Endothelial cell of umbilical vein (primary cell): ENCODE measurements at regions not wholly inside any gene's neighbourhood (a gene's known extent, or its start where the extent isn't known, plus 50 kb on each side); places are given as distances from the start of the nearest gene placed in this dataset.

Source experiments
- BruUV-seq: library from RNA; stranded (reverse); fragments of 400-500 nt; replicated peaks from 2 replicates; lab custom pipeline; 2021; lab: Mats Ljungman, UMichigan
- CTCF ChIA-PET: fragments of 300-600, 350-600 bp; sonication (Branson Sonifier 250); formaldehyde crosslinking; loops from one replicate; lab custom pipeline; 2021; ENCODE audit warnings: antibody characterized with exemption, inconsistent platforms; lab: Charles Lee
- POLR2A ChIA-PET: fragments of 300-600, 350-600 bp; sonication (Branson Sonifier 250); formaldehyde crosslinking; loops from one replicate; lab custom pipeline; 2021; ENCODE audit warnings: antibody characterized with exemption, inconsistent platforms; lab: Charles Lee
- DNase-seq: peaks from one replicate; pipeline ENCODE4 v3.0.0-alpha.2; 2011; ENCODE audit warnings: low read depth, low spot score
- FAIRE-seq: peaks from 2 replicates; lab custom pipeline; 2011; peaks lifted over from hg19 to GRCh38; lab: Jason Lieb, UNC
- H2AFZ ChIP-seq: 2 replicates; pipeline ENCODE4 v1.6.0; 2012; ENCODE audit warnings: low read depth, low read length, control low read depth, inconsistent platforms
- H3K27ac ChIP-seq: 2 replicates; pipeline ENCODE4 v1.5.1; 2011; ENCODE audit warnings: low read depth, mild to moderate bottlenecking, control low read depth, low read length, moderate library complexity; ENCODE audit not compliant: insufficient read depth
- H3K27me3 ChIP-seq, 2 experiments: 2 replicates each; pipeline versions ENCODE4 v1.6.0 to v1.6.1; 2011; ENCODE audit warnings: low read length in 2 of 2, mixed read lengths in 1 of 2; ENCODE audit not compliant: control insufficient read depth in 2 of 2, insufficient read depth in 2 of 2
- H3K36me3 ChIP-seq, 2 experiments: 2 replicates in 1 of 2; 3 replicates in 1 of 2; pipeline ENCODE4 v1.5.1; 2011; ENCODE audit warnings: low read length in 2 of 2, mild to moderate bottlenecking in 1 of 2, moderate library complexity in 1 of 2; ENCODE audit not compliant: control insufficient read depth in 2 of 2, insufficient read depth in 2 of 2; ENCODE audit errors: extremely low read depth in 1 of 2
- H3K4me1 ChIP-seq: 3 replicates; pipeline ENCODE4 v1.5.1; 2011; ENCODE audit warnings: mild to moderate bottlenecking, low read length; ENCODE audit not compliant: control insufficient read depth, insufficient read depth; ENCODE audit errors: extremely low read depth
- H3K4me2 ChIP-seq: 2 replicates; pipeline ENCODE4 v1.6.1; 2011; ENCODE audit warnings: low read length, control low read depth, mixed read lengths; ENCODE audit not compliant: insufficient read depth
- H3K4me3 ChIP-seq, 3 experiments: fragments of 200-600 bp in 1 of 3; sonication (generic), shearing (Covaris generic) in 1 of 3; replicated peaks in 1 of 3; 2 replicates each; pipeline ENCODE4 v1.5.1; 2011 to 2016; ENCODE audit warnings: control low read depth in 3 of 3, low read length in 3 of 3, mild to moderate bottlenecking in 2 of 3, inconsistent platforms in 1 of 3, low read depth in 1 of 3, moderate library complexity in 1 of 3; ENCODE audit not compliant: insufficient read depth in 1 of 3
- H3K79me2 ChIP-seq: 2 replicates; pipeline ENCODE4 v1.6.0; 2012; ENCODE audit warnings: low read length, inconsistent platforms; ENCODE audit not compliant: control insufficient read depth, insufficient read depth
- H3K9ac ChIP-seq: replicated peaks from 2 replicates; pipeline ENCODE3; 2011; ENCODE audit warnings: low read length, control low read depth; ENCODE audit not compliant: insufficient read depth; ENCODE audit errors: extremely low read depth
- H3K9me1 ChIP-seq: replicated peaks from 3 replicates; pipeline ENCODE4 v1.6.0; 2011; ENCODE audit warnings: mild to moderate bottlenecking, low read length; ENCODE audit not compliant: control insufficient read depth, insufficient read depth; ENCODE audit errors: extremely low read depth
- H3K9me3 ChIP-seq: replicated peaks from 2 replicates; pipeline ENCODE4 v1.5.1; 2012; ENCODE audit warnings: low read length, inconsistent platforms; ENCODE audit not compliant: control insufficient read depth, insufficient read depth
- H4K20me1 ChIP-seq: replicated peaks from 2 replicates; pipeline ENCODE3; 2011; ENCODE audit warnings: mild to moderate bottlenecking, low read length; ENCODE audit not compliant: control insufficient read depth, insufficient read depth; ENCODE audit errors: extremely low read depth
- FOS ChIP-seq: IDR thresholded peaks from 2 replicates; pipeline ENCODE4 v1.6.1; 2011; ENCODE audit warnings: mild to moderate bottlenecking, low read length, moderate library complexity, borderline replicate concordance; ENCODE audit not compliant: insufficient read depth
- JUN ChIP-seq: IDR thresholded peaks from 2 replicates; pipeline ENCODE4 v1.6.1; 2011; ENCODE audit warnings: borderline replicate concordance, low read depth; ENCODE audit not compliant: insufficient read length, insufficient read depth
- MYC ChIP-seq: IDR thresholded peaks from one replicate; pipeline ENCODE4 v1.6.1; 2011; ENCODE audit warnings: mild to moderate bottlenecking, low read depth, low read length
- POLR2AphosphoS5 ChIP-seq: IDR thresholded peaks from 2 replicates; pipeline ENCODE4 v1.6.1; 2012; ENCODE audit warnings: low read depth, mild to moderate bottlenecking, control low read depth, low read length, moderate library complexity; ENCODE audit not compliant: insufficient read depth
- dilution Hi-C: fragments of 300-500 bp; cut with MboI; formaldehyde crosslinking; loops from one replicate; pipeline ENCODE4 v1.15.0; 2019; ENCODE audit warnings: low sequenced_read_pairs; ENCODE audit not compliant: extremely low pct_ligation_motif_present
- intact Hi-C: fragments of 100-400 bp; cut with micrococcal nuclease; formaldehyde crosslinking; loops from one replicate; pipeline ENCODE4 v1.10.0; 2022
- TF ChIP-seq, protein P1 (sequence below), 2 donors: IDR thresholded peaks; 1 replicate in 1 of 2; 2 replicates in 1 of 2; pipeline ENCODE4 v1.5.1; 2011; ENCODE audit warnings: low read length in 2 of 2, mild to moderate bottlenecking in 2 of 2, moderate library complexity in 2 of 2, control low read depth in 1 of 2, inconsistent platforms in 1 of 2, low read depth in 1 of 2; ENCODE audit not compliant: insufficient read depth in 1 of 2; ENCODE audit errors: extremely low read depth in 1 of 2
- TF ChIP-seq, protein P2 (sequence below): IDR thresholded peaks from 2 replicates; pipeline ENCODE4 v1.6.1; 2011; ENCODE audit not compliant: insufficient read depth, insufficient read length

- Histone ChIP-seq H3K27ac (no peak overlapping the region), H3K9me1 (no peaks in the 10 kb centered on the region), H3K4me3 (no peak overlapping the region), H3K4me1 (no peaks in the 10 kb centered on the region), H3K9me3 (no peaks in the 10 kb centered on the region), H3K79me2 (no peaks in the 10 kb centered on the region), H2AFZ (no peak overlapping the region), H3K27me3 (no peaks in the 10 kb centered on the region), H3K4me2 (no peak overlapping the region), H3K36me3 (no peaks in the 10 kb centered on the region), H4K20me1 (no peaks in the 10 kb centered on the region), H3K9ac (no peak overlapping the region)
- intact Hi-C loops = no loop called here
- TF ChIP-seq, protein P1, sequence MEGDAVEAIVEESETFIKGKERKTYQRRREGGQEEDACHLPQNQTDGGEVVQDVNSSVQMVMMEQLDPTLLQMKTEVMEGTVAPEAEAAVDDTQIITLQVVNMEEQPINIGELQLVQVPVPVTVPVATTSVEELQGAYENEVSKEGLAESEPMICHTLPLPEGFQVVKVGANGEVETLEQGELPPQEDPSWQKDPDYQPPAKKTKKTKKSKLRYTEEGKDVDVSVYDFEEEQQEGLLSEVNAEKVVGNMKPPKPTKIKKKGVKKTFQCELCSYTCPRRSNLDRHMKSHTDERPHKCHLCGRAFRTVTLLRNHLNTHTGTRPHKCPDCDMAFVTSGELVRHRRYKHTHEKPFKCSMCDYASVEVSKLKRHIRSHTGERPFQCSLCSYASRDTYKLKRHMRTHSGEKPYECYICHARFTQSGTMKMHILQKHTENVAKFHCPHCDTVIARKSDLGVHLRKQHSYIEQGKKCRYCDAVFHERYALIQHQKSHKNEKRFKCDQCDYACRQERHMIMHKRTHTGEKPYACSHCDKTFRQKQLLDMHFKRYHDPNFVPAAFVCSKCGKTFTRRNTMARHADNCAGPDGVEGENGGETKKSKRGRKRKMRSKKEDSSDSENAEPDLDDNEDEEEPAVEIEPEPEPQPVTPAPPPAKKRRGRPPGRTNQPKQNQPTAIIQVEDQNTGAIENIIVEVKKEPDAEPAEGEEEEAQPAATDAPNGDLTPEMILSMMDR (IDR thresholded peaks at IDR 0.05; ENCODE audit: extremely low read depth in 1 of 2, insufficient read depth in 1 of 2, low read depth in 1 of 2, low read length in 2 of 2) = no peak
- TF ChIP-seq JUN (no peak), MYC (no peak), POLR2AphosphoS5 (no peak), FOS (no peak)
- TF ChIP-seq, protein P2, sequence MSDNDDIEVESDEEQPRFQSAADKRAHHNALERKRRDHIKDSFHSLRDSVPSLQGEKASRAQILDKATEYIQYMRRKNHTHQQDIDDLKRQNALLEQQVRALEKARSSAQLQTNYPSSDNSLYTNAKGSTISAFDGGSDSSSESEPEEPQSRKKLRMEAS = no peak
- CTCF ChIA-PET = no interaction called here
- POLR2A ChIA-PET = no interaction called here
- no TSS peak for BruUV-seq
- dilution Hi-C loops = no loop called here
- DNase-seq (no peak), FAIRE-seq (no peak)
These were observed 287.1 kb downstream of the SEC61B start for GRCh38 chr9:99509065-99509745.
